T-helper 1 cell treated with Interleukin-12 subunit alpha and Interleukin-12 subunit beta and Interleukin-4 antibody, amounts not matched to agents 30 μg/mL and 1 μg/mL, for 36 hours (primary cell): ENCODE measurements at regions not wholly inside any gene's neighbourhood (a gene's known extent, or its start where the extent isn't known, plus 50 kb on each side); places are given as distances from the start of the nearest gene placed in this dataset.

ENCODE experiments used
- H3K27ac Mint-ChIP-seq: one replicate; pipeline ENCODE4 v1.8.0; 2021; ENCODE audit warnings: mild to moderate bottlenecking, mixed read lengths
- H3K27me3 Mint-ChIP-seq: one replicate; pipeline ENCODE4 v1.8.0; 2021; ENCODE audit warnings: low read depth, mixed read lengths
- H3K36me3 Mint-ChIP-seq: one replicate; pipeline ENCODE4 v1.8.0; 2021; ENCODE audit warnings: low read depth, mixed read lengths
- H3K4me1 Mint-ChIP-seq: one replicate; pipeline ENCODE4 v1.8.0; 2021; ENCODE audit warnings: low read depth, mixed read lengths
- H3K4me3 Mint-ChIP-seq: one replicate; pipeline ENCODE4 v1.8.0; 2021; ENCODE audit warnings: mild to moderate bottlenecking, moderate library complexity, mixed read lengths
- H3K9me3 Mint-ChIP-seq: one replicate; pipeline ENCODE4 v1.8.0; 2021; ENCODE audit warnings: mixed read lengths

GRCh38 chr16:86669937-86670749, 91.8 kb downstream of the FOXL1 start:
- H3K4me3 Mint-ChIP-seq, result no peak overlapping the region
- H3K36me3 Mint-ChIP-seq, result no peaks in the 10 kb centered on the region
- H3K4me1 Mint-ChIP-seq, result peaks cover 15% of the 10 kb centered on the region
- H3K27ac Mint-ChIP-seq, result no peak overlapping the region
- H3K9me3 Mint-ChIP-seq, result no peaks in the 10 kb centered on the region
- H3K27me3 Mint-ChIP-seq, result peaks cover 9% of the 10 kb centered on the region

GRCh38 chr16:86670750-86671234, 92.4 kb downstream of the FOXL1 start:
- Mint-ChIP-seq H3K27ac (no peak overlapping the region), H3K36me3 (no peaks in the 10 kb centered on the region), H3K9me3 (no peaks in the 10 kb centered on the region)

GRCh38 chr16:86671486-86672178, 93.3 kb downstream of the FOXL1 start:
- Mint-ChIP-seq H3K4me3 (no peak overlapping the region), H3K4me1 (peaks cover 9% of the 10 kb centered on the region), H3K27me3 (peaks cover 13% of the 10 kb centered on the region), H3K36me3 (no peaks in the 10 kb centered on the region), H3K9me3 (no peaks in the 10 kb centered on the region), H3K27ac (no peak overlapping the region)

More at GRCh38 chr16:86670750-86671234, 92.4 kb downstream of the FOXL1 start:
- Mint-ChIP-seq H3K4me3 (no peak overlapping the region), H3K4me1 (peaks cover 12% of the 10 kb centered on the region), H3K27me3 (peaks cover 9% of the 10 kb centered on the region)

GRCh38 chr16:86672179-86672863, 94.0 kb downstream of the FOXL1 start:
- Mint-ChIP-seq H3K27ac (no peak overlapping the region), H3K9me3 (no peaks in the 10 kb centered on the region), H3K27me3 (peaks cover 13% of the 10 kb centered on the region), H3K4me3 (no peak overlapping the region), H3K36me3 (no peaks in the 10 kb centered on the region), H3K4me1 (peaks cover 9% of the 10 kb centered on the region)

GRCh38 chr16:86673090-86673955, 95.0 kb downstream of the FOXL1 start:
- H3K4me1 Mint-ChIP-seq, result peaks cover 7% of the 10 kb centered on the region
- peaks cover 13% of the 10 kb centered on the region for H3K27me3 Mint-ChIP-seq
- no peaks in the 10 kb centered on the region for H3K36me3 Mint-ChIP-seq
- no peaks in the 10 kb centered on the region for H3K9me3 Mint-ChIP-seq
- no peak overlapping the region for H3K4me3 Mint-ChIP-seq
- H3K27ac Mint-ChIP-seq, result no peak overlapping the region

- no peak overlapping the region for H3K4me3 Mint-ChIP-seq
- H3K27me3 Mint-ChIP-seq, result peaks cover 7% of the 10 kb centered on the region
- H3K36me3 Mint-ChIP-seq, result no peaks in the 10 kb centered on the region
- peaks cover 3% of the 10 kb centered on the region for H3K4me1 Mint-ChIP-seq
- H3K27ac Mint-ChIP-seq, result no peak overlapping the region
- H3K9me3 Mint-ChIP-seq, result no peaks in the 10 kb centered on the region
Measured at GRCh38 chr16:86673956-86674453, 95.7 kb downstream of the FOXL1 start.

GRCh38 chr16:86676254-86676670, 97.9 kb downstream of the FOXL1 start:
- Mint-ChIP-seq H3K9me3 (no peaks in the 10 kb centered on the region), H3K27me3 (peaks cover 5% of the 10 kb centered on the region), H3K27ac (no peak overlapping the region), H3K4me3 (no peak overlapping the region), H3K36me3 (no peaks in the 10 kb centered on the region), H3K4me1 (no peaks in the 10 kb centered on the region)

GRCh38 chr16:86679490-86679889, 101.1 kb downstream of the FOXL1 start:
- Mint-ChIP-seq H3K27me3 (peaks cover 9% of the 10 kb centered on the region), H3K4me3 (no peak overlapping the region), H3K27ac (no peak overlapping the region), H3K9me3 (no peaks in the 10 kb centered on the region), H3K36me3 (no peaks in the 10 kb centered on the region), H3K4me1 (peaks cover 2% of the 10 kb centered on the region)

- H3K4me1 Mint-ChIP-seq, result peaks cover 2% of the 10 kb centered on the region
- H3K9me3 Mint-ChIP-seq, result no peaks in the 10 kb centered on the region
- H3K27ac Mint-ChIP-seq, result no peak overlapping the region
- H3K4me3 Mint-ChIP-seq, result no peak overlapping the region
- H3K36me3 Mint-ChIP-seq, result no peaks in the 10 kb centered on the region
- H3K27me3 Mint-ChIP-seq, result peaks cover 9% of the 10 kb centered on the region
Measured at GRCh38 chr16:86680162-86680561, 101.8 kb downstream of the FOXL1 start.

GRCh38 chr16:86680661-86681030, 102.3 kb downstream of the FOXL1 start:
- Mint-ChIP-seq H3K4me3 (no peak overlapping the region), H3K27me3 (peaks cover 9% of the 10 kb centered on the region)

GRCh38 chr16:86681031-86681756, 102.8 kb downstream of the FOXL1 start:
- Mint-ChIP-seq H3K9me3 (no peaks in the 10 kb centered on the region), H3K4me3 (no peak overlapping the region), H3K36me3 (no peaks in the 10 kb centered on the region), H3K27me3 (peaks cover 7% of the 10 kb centered on the region), H3K4me1 (peaks cover 2% of the 10 kb centered on the region), H3K27ac (no peak overlapping the region)

More at GRCh38 chr16:86680661-86681030, 102.3 kb downstream of the FOXL1 start:
- Mint-ChIP-seq H3K9me3 (no peaks in the 10 kb centered on the region), H3K36me3 (no peaks in the 10 kb centered on the region), H3K4me1 (peaks cover 2% of the 10 kb centered on the region), H3K27ac (no peak overlapping the region)

GRCh38 chr16:86681757-86682106, 103.4 kb downstream of the FOXL1 start:
- no peaks in the 10 kb centered on the region for H3K9me3 Mint-ChIP-seq
- H3K36me3 Mint-ChIP-seq, result no peaks in the 10 kb centered on the region
- H3K4me1 Mint-ChIP-seq, result peaks cover 2% of the 10 kb centered on the region
- no peak overlapping the region for H3K4me3 Mint-ChIP-seq
- H3K27ac Mint-ChIP-seq, result no peak overlapping the region
- H3K27me3 Mint-ChIP-seq, result peaks cover 5% of the 10 kb centered on the region

GRCh38 chr16:86682219-86682904, 104.0 kb downstream of the FOXL1 start:
- H3K36me3 Mint-ChIP-seq, result no peaks in the 10 kb centered on the region
- peaks cover 5% of the 10 kb centered on the region for H3K27me3 Mint-ChIP-seq
- H3K27ac Mint-ChIP-seq, result no peak overlapping the region
- peaks cover 2% of the 10 kb centered on the region for H3K4me1 Mint-ChIP-seq
- H3K9me3 Mint-ChIP-seq, result no peaks in the 10 kb centered on the region
- no peak overlapping the region for H3K4me3 Mint-ChIP-seq
